Esophagus squamous epithelium (tissue), 4 donors: ENCODE measurements at regions not wholly inside any gene's neighbourhood (a gene's known extent, or its start where the extent isn't known, plus 50 kb on each side); places are given as distances from the start of the nearest gene placed in this dataset.

Source experiments
- CTCF ChIP-seq, 6 experiments: fragments of 450-650 bp in 4 of 6; fragments of 200-600 bp in 2 of 6; sonication (generic) in 2 of 6; IDR thresholded peaks; one replicate each; pipeline ENCODE4 v1.5.1; 2016 to 2019; ENCODE audit warnings: antibody characterized with exemption in 6 of 6, mild to moderate bottlenecking in 4 of 6, moderate library complexity in 4 of 6
- POLR2A ChIP-seq, 4 donors: fragments of 450-650 bp; IDR thresholded peaks; one replicate each; pipeline ENCODE4 v1.6.1; 2017; ENCODE audit warnings: antibody characterized with exemption in 4 of 4, mild to moderate bottlenecking in 4 of 4, moderate library complexity in 3 of 4

GRCh38 chr6:65786815-65787214, 79.8 kb upstream of the EYS start:
- TF ChIP-seq CTCF (IDR thresholded peaks at IDR 0.05), result no peak
- TF ChIP-seq POLR2A (IDR thresholded peaks at IDR 0.05), result no peak
